GM21367 (cell line): ENCODE measurements at regions not wholly inside any gene's neighbourhood (a gene's known extent, or its start where the extent isn't known, plus 50 kb on each side); places are given as distances from the start of the nearest gene placed in this dataset.

Experiments
- ATAC-seq: cut with Tn5 transposase; IDR thresholded peaks from one replicate; pipeline ENCODE4 v1.9.1; 2021; ENCODE audit not compliant: unreplicated experiment

GRCh38 chr17:413706-414380 lies 61.2 kb upstream of the RPH3AL start:
- no peak for ATAC-seq

GRCh38 chr17:413016-413350 lies 60.4 kb upstream of the RPH3AL start:
- no peak for ATAC-seq

GRCh38 chr17:412211-413015 lies 59.8 kb upstream of the RPH3AL start:
- no peak for ATAC-seq

GRCh38 chr17:411421-412120 lies 59.0 kb upstream of the RPH3AL start:
- no peak for ATAC-seq

GRCh38 chr17:410543-411401 lies 58.2 kb upstream of the RPH3AL start:
- ATAC-seq = no peak

- peak; percentile 53 for ATAC-seq
These were observed 57.4 kb upstream of the RPH3AL start for GRCh38 chr17:409848-410542.

GRCh38 chr17:409308-409847 lies 56.8 kb upstream of the RPH3AL start:
- ATAC-seq = no peak

- no peak for ATAC-seq
These were observed 52.1 kb upstream of the RPH3AL start for GRCh38 chr17:404703-405102.
